ENCODE measurements at regions not wholly inside any gene's neighbourhood (a gene's known extent, or its start where the extent isn't known, plus 50 kb on each side); places are given as distances from the start of the nearest gene placed in this dataset.
A peak's percentile ranks its signal among the peaks of the same experiment; 100 is the strongest.

DNA sequence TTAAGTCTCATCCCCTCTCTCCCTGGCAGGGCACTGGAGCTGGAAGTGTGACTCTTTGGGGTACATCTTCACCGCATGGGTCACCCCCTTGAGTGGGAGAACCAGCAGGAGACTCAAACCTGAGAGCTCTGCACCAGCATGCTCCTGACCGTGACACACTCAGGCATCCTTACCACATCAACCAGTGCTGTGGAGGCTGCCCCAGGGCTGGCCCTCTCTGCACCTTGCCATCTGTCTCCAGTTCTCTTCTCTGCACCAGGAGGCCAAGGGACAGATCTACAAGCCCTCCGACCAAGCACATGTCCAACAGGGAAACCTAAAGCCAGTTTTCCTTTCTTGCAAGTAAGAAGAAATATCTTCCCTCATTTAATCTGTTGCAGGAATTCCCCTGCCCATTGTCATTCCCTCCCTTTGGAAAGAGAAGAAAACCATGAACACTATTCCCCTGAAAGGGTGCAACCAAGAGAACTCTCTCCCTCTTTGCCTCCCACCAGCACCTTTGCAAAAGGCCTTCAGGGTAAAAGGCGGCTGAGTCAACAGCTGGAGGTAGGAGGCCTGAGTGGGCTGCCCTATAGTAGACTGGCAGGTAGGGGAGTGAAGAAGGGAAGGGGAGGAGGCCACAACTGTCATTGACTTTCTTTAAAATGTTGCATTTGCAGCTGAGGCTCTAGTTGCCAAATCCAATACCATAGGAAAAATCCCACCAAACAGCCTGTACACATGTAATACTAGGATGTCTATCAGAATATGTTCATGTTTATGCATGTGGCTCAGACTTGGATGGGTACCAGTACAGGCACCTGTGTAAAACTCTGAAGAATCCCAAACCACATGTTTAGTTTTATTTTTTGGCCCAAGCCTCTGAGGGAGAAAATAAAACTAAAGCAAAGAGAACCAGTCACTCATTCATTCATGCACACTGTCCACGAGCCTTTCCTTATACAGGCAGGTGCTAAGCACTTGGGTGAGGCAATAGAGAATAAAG lies 117.0 kb downstream of the WT1 start:
- DNase-seq: no peak

DNA sequence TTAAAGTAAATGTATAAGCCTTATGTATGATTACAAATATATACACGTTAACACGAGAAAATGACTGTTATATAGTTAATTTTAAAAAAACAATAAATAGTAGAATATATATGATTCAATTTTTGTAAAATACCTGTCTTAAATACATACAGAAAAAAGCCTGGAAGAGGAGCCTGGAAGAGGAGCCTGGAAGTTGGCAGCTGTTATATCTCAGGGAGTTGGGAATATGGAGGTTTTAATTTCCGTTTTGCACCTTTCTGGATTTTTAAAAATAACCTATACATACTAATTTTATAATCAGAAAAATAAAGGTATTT lies 111.6 kb downstream of the WT1 start:
- no peak for DNase-seq

DNA sequence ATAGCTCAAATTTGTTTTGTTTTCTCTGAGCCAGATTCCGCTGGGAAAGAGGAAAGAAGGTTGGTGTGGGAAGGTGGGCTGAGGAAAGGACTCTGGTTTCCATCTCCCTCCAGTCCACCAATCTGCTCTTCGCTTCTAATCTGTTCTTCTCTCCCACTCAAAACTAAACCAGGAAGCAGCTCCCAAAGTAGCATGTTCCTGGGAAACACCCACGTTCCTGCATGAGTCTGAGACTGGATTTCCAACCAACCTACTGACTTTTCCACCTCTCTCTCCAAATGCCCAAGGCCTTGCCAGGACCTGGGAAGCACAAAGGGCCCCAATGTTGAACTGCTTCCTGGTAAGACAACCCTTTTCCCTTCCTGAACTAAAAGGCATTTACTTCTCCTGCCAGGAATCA lies 110.2 kb downstream of the WT1 start:
- DNase-seq: no peak

- DNase-seq: no peak
These were observed 109.6 kb downstream of the WT1 start for GRCh38 chr11:32325725-32326124.

- no peak for DNase-seq
These were observed 108.8 kb downstream of the WT1 start for GRCh38 chr11:32326522-32326921.

GRCh38 chr11:32328392-32328791 lies 106.9 kb downstream of the WT1 start:
- DNase-seq: no peak

DNA sequence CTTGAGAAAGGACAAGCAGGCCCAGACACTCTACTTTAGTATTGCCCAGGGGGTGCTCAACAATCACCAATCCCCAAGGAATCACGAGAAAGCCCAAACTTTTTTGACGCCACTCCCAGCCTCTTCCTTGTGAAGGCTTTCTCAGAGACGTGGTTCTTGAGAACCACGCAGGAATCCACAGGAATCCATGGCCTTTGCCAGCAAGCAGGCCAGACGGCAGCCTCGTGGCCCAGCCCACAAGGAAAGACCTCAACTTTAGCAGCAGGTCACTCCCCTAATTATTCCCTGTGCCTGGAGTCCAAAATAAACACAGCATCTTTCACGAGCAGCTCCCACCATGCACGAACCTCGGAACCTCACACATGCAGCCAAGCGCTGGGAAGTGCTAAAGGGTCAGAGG lies 104.2 kb downstream of the WT1 start:
- no peak for DNase-seq

GRCh38 chr11:32331792-32332191 lies 103.5 kb downstream of the WT1 start:
- DNase-seq: no peak

- DNase-seq: no peak
These were observed 102.4 kb downstream of the WT1 start for GRCh38 chr11:32332990-32333319.

- peak; percentile 44 for DNase-seq
These were observed 101.9 kb downstream of the WT1 start for GRCh38 chr11:32333320-32333991.

GRCh38 chr11:32334822-32335221 lies 100.5 kb downstream of the WT1 start:
- peak; percentile 56 for DNase-seq

Measured in activated CD4-positive, alpha-beta T cell treated with anti-CD3 and anti-CD28 coated beads for 48 hours (primary cell).